ENCODE measurements at regions not wholly inside any gene's neighbourhood (a gene's known extent, or its start where the extent isn't known, plus 50 kb on each side); places are given as distances from the start of the nearest gene placed in this dataset.

DNA sequence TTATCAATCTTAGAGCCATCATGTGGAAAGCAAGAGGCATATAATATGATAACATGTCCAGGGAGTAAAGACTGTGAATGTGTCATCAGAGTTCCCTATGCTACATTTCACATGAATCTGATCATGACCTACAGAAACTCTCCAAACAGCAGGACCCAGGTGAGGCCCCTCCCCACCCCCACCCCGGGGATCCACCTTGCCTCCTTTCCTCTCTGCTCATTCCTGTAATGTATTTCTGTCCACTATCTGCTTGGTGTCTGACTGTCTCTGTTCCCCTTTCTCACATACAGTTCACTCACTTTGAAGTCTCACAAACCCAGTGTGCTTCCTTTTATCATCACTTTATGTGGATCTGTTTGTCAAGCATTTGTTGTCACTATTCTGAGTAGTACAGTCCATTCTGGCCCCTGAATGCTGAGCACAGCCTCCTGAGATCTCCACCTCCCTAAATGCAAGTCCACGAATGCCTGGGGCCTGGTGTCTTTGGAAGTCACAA lies 76.4 kb upstream of the SMARCA2 start:
- Mint-ChIP-seq H3K4me3 (no peak overlapping the region), H3K36me3 (no peaks in the 10 kb centered on the region), H3K27ac (no peak overlapping the region), H3K9me3 (ENCODE audit: low read depth) (no peaks in the 10 kb centered on the region), H3K4me1 (ENCODE audit: low read depth) (peaks cover 3% of the 10 kb centered on the region), H3K27me3 (peaks cover 5% of the 10 kb centered on the region)

DNA sequence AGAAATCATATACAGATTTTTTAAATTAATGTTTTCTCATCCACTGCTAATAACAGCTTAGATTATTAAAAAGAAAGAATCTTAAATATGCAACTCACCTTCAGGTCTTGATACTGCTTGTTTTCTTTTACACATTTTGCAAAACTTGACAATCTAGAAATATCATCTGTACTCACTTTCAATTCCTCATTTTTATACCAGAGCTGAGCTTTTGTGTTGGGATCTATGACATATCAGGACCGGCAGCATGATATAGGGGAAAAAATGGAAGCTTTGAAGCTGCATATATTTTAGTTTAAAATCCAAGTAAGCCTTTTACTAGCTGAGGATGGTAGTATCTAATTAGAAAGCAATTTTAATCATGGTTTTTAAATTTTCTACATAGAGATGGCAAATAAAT lies 75.7 kb upstream of the SMARCA2 start:
- peaks cover 3% of the 10 kb centered on the region for H3K4me1 Mint-ChIP-seq (ENCODE audit: low read depth)
- no peak overlapping the region for H3K27ac Mint-ChIP-seq
- no peak overlapping the region for H3K4me3 Mint-ChIP-seq
- no peaks in the 10 kb centered on the region for H3K36me3 Mint-ChIP-seq
- no peaks in the 10 kb centered on the region for H3K9me3 Mint-ChIP-seq (ENCODE audit: low read depth)
- H3K27me3 Mint-ChIP-seq, result peaks cover 5% of the 10 kb centered on the region

DNA sequence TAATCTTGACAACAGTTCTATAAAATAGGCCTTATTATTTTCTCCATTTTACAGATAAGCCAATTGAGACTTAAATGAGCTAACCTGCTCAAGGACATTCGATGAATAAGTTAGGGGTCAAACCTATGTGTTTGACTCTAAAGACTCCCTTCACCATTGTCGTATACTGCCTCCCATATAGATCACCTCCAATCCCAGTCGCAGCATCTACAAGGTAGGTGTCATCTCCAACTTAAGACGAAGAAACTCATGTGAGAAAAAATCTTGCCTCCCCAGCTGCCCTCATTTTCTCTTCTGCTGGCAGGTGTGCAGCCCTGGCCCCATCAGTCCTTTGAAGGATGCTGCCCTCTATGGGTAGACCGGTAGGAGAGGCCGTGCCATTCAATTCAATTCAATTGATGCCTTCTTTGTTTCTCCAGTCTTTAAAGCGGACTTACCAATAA lies 75.2 kb upstream of the SMARCA2 start:
- no peaks in the 10 kb centered on the region for H3K36me3 Mint-ChIP-seq
- no peak overlapping the region for H3K27ac Mint-ChIP-seq
- peaks cover 5% of the 10 kb centered on the region for H3K27me3 Mint-ChIP-seq
- no peaks in the 10 kb centered on the region for H3K9me3 Mint-ChIP-seq (ENCODE audit: low read depth)
- H3K4me3 Mint-ChIP-seq, result no peak overlapping the region
- H3K4me1 Mint-ChIP-seq (ENCODE audit: low read depth), result peaks cover 3% of the 10 kb centered on the region

DNA sequence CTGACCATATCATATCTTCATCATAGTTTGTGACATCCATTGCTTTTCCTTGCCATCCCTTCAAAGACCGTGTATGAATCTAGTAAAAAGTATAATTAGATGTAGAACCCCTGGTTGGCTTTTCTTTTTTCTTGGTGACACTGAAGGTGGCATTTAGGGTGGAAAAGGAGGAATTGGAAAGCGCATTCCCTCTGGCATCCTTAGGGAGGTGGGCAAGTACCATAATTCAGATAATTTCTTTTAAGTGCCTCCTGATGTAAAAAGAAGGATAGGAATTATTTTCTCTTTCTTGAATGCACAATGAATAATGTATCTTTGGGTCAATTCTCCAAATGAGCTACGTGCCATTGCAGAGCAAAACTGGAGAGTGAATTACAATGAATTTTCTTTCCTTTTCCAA lies 73.2 kb upstream of the SMARCA2 start:
- peaks cover 5% of the 10 kb centered on the region for H3K27me3 Mint-ChIP-seq
- H3K9me3 Mint-ChIP-seq (ENCODE audit: low read depth), result no peaks in the 10 kb centered on the region
- no peak overlapping the region for H3K4me3 Mint-ChIP-seq
- peaks cover 3% of the 10 kb centered on the region for H3K4me1 Mint-ChIP-seq (ENCODE audit: low read depth)
- H3K27ac Mint-ChIP-seq, result no peak overlapping the region
- no peaks in the 10 kb centered on the region for H3K36me3 Mint-ChIP-seq

DNA sequence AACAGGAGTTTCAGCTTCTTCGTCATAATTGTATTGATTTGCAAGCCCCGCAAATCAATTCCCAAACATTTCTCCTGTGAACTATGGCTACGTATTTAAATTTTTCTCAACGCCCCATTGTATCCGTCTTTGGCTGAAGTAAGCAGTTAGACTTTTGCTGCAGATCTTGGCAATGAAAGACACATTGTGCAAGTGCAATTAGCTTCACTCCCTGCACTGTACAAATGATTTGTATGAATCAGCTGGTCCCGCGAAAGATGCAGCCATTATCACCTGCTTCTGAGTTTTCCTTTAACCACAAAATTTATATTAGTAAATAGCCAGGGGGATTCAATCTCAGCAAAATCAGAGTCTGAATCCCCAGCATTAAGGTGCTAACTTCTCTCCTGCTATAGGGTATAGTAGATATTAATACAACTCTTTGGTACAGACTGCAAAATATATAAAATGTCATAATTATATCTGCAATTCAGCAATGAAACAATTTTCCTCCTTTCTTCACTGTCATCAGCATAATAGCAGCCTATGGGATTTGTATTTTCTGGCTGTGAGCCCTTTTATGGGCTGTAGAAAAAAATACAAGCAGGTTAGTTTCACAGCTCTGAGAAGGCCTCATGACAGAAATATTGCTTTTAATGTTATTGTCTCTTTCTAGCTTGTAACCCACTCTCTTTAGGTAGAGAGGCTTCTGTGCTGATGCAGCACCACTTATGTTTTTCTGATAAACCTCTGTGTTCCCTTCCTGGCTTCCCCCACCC lies 68.4 kb upstream of the SMARCA2 start:
- no peaks in the 10 kb centered on the region for H3K27me3 Mint-ChIP-seq
- H3K36me3 Mint-ChIP-seq, result no peaks in the 10 kb centered on the region
- no peaks in the 10 kb centered on the region for H3K9me3 Mint-ChIP-seq (ENCODE audit: low read depth)
- H3K4me1 Mint-ChIP-seq (ENCODE audit: low read depth), result no peaks in the 10 kb centered on the region
- no peak overlapping the region for H3K27ac Mint-ChIP-seq
- no peak overlapping the region for H3K4me3 Mint-ChIP-seq

DNA sequence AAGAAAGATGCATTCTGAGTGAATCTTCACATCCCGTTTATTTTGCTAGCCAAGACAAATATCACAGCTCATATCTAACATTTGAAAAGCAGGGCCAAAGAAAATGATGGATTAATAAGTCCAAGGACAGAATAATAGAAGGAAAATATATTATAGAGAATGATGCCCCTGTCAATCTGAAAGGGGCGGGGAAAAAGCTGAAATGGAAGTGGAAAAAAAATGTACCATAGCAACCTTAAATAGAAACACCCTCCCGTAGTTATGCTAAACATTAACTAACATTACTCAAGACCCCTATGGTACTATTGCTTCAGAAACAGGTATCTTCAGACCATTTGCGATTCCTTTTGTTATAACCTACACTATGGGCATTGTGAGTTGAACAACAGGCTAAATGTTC lies 67.7 kb upstream of the SMARCA2 start:
- Mint-ChIP-seq H3K4me3 (no peak overlapping the region), H3K27ac (no peak overlapping the region), H3K9me3 (ENCODE audit: low read depth) (no peaks in the 10 kb centered on the region), H3K36me3 (no peaks in the 10 kb centered on the region), H3K27me3 (no peaks in the 10 kb centered on the region), H3K4me1 (ENCODE audit: low read depth) (no peaks in the 10 kb centered on the region)

DNA sequence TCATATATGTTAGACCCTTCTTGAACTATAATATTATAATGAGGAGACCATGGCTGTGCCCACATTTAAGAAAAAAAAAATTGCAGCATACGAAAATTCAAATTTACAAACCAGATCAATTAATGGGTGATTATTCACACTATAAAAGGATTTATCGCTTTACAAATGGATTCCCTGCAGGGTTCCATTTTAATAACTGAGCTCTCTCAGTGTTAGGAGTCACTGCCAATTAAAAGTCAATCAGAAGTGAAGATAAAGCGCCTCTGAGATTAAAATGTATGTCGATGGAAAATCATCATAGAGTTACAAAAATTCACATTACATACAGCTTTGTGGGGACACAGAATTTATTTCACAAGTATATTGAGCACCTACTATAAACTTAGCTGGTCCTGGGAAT lies 66.6 kb upstream of the SMARCA2 start:
- no peak overlapping the region for H3K27ac Mint-ChIP-seq
- no peaks in the 10 kb centered on the region for H3K9me3 Mint-ChIP-seq (ENCODE audit: low read depth)
- H3K36me3 Mint-ChIP-seq, result no peaks in the 10 kb centered on the region
- H3K4me1 Mint-ChIP-seq (ENCODE audit: low read depth), result no peaks in the 10 kb centered on the region
- H3K4me3 Mint-ChIP-seq, result no peak overlapping the region
- peaks cover under 1% of the 10 kb centered on the region for H3K27me3 Mint-ChIP-seq

DNA sequence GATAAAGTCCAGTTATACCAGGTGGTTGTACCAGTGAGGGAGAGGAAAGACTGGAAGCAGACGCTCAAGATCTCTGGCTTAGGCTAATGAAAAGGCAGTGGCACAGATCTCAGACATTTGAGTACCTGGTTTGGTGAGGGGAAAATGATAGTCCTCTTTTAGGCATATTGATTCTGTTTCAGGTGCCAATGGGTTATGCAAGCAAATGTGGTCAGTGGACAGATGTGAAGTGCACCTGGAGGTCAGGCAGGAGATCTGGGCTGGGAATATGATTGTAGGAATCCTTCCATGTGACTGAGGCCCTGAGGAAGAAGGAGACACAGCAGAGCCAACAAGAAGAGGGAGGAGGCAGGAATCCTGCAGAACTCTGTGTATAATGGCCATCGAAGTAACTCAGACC lies 63.7 kb upstream of the SMARCA2 start:
- Mint-ChIP-seq H3K27me3 (peaks cover 2% of the 10 kb centered on the region), H3K4me1 (ENCODE audit: low read depth) (no peaks in the 10 kb centered on the region), H3K9me3 (ENCODE audit: low read depth) (no peaks in the 10 kb centered on the region), H3K36me3 (no peaks in the 10 kb centered on the region), H3K27ac (no peak overlapping the region), H3K4me3 (no peak overlapping the region)

DNA sequence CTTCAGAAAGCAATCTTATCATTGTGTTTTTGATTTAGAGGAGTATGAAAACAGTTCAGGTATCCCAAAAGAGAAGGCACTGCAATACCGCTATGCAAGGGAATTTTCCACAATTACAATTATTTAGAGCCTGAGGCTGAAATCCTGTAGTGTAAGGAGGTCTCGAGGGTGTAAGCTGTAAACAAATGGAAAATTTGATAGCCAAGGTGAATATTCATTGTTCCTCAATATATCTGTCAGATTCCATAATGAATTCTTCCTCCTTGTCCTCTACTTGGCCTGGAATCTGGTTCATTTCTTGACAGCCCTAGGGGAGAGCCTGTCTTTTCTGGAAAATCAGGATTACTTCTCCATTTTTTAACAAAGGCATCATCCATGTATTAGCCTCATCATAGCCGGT lies 63.1 kb upstream of the SMARCA2 start:
- H3K4me1 Mint-ChIP-seq (ENCODE audit: low read depth), result no peaks in the 10 kb centered on the region
- no peak overlapping the region for H3K4me3 Mint-ChIP-seq
- H3K27me3 Mint-ChIP-seq, result peaks cover 2% of the 10 kb centered on the region

DNA sequence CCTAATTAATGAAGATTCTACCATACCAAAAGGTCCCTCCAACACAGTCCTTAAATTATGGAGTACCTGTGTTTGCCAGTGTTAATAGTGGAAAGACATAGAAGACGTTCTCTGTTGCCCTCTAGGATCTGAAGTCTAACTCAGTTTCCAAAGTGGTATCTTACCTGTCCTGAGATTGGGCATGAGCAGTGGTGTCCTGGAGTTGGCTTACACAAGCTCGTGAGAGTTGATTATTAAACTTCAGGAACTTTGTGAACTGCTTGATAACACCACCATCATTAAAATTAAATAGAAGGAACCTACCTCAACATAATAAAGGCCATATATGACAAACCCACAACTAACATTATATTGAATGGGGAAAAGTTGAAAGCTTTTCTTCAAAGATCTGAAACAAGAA lies 60.9 kb upstream of the SMARCA2 start:
- peaks cover 2% of the 10 kb centered on the region for H3K27me3 Mint-ChIP-seq
- no peaks in the 10 kb centered on the region for H3K36me3 Mint-ChIP-seq
- H3K4me3 Mint-ChIP-seq, result no peak overlapping the region
- H3K27ac Mint-ChIP-seq, result no peak overlapping the region
- H3K4me1 Mint-ChIP-seq (ENCODE audit: low read depth), result no peaks in the 10 kb centered on the region
- no peaks in the 10 kb centered on the region for H3K9me3 Mint-ChIP-seq (ENCODE audit: low read depth)

More for the DNA sequence above, 63.1 kb upstream of the SMARCA2 start:
- Mint-ChIP-seq H3K9me3 (ENCODE audit: low read depth) (no peaks in the 10 kb centered on the region), H3K27ac (no peak overlapping the region), H3K36me3 (no peaks in the 10 kb centered on the region)

DNA sequence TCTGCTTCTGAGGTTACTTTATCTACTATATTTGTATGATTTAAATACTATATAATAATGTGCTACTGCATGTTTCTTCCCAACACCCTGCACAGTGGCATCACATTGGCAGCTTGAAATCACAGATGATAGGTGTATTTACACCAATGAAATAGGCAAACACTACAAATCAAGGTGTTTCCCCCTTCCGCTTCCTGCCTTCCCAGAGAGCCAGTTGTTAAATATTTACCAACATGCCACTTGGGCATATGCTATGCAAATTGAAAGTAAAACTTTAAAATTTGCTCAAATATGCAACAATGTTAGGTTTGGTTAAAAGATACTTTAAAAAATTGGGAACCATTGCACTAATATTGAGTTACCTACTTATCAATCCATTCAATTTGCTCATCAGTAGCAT lies 58.2 kb upstream of the SMARCA2 start:
- H3K4me1 Mint-ChIP-seq (ENCODE audit: low read depth), result no peaks in the 10 kb centered on the region
- no peaks in the 10 kb centered on the region for H3K36me3 Mint-ChIP-seq
- H3K9me3 Mint-ChIP-seq (ENCODE audit: low read depth), result no peaks in the 10 kb centered on the region
- H3K27ac Mint-ChIP-seq, result no peak overlapping the region
- H3K4me3 Mint-ChIP-seq, result no peak overlapping the region
- peaks cover 2% of the 10 kb centered on the region for H3K27me3 Mint-ChIP-seq

DNA sequence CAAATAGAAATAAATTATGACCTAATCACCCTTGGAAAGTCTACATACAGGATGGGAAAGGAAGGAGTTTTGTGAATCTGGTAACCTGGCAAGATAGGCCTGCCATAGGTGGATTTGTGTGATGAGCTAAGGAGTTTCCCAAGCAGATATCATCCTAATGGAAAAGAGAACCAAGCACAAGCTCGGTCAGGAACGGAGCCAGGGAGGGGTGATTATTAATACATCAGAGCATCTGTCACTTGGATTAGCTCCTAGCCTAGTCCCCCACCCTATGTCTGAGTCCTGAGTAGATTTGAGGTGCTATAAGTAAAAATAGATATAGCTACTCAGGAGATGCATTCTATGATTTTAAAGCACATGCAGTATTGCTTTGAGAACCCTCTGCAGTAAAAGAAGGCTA lies 57.3 kb upstream of the SMARCA2 start:
- H3K9me3 Mint-ChIP-seq (ENCODE audit: low read depth), result no peaks in the 10 kb centered on the region
- H3K4me3 Mint-ChIP-seq, result no peak overlapping the region

DNA sequence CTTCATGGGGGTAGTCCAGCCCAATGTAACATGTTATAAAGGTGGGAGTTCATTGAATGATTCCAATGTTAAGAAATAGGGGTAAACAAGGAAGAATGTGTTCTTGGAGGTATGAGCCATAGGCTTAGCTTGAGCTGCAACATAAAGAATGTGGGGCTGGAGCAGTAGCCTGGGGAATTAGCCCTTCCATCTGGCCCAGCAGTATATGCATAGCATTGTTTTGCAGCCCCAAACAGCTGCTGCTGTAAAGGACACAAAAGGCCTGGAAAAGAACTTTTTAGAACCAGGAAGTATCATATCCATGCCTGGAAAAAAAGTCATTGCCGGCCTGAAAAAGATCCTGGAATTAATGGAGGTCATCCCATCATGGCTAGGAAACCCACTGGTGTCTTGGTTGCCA lies 55.8 kb upstream of the SMARCA2 start:
- Mint-ChIP-seq H3K4me3 (no peak overlapping the region), H3K4me1 (ENCODE audit: low read depth) (no peaks in the 10 kb centered on the region), H3K9me3 (ENCODE audit: low read depth) (no peaks in the 10 kb centered on the region), H3K36me3 (no peaks in the 10 kb centered on the region), H3K27ac (no peak overlapping the region), H3K27me3 (no peaks in the 10 kb centered on the region)

More for the DNA sequence above, 57.3 kb upstream of the SMARCA2 start:
- Mint-ChIP-seq H3K27me3 (peaks cover 2% of the 10 kb centered on the region), H3K4me1 (ENCODE audit: low read depth) (no peaks in the 10 kb centered on the region), H3K36me3 (no peaks in the 10 kb centered on the region), H3K27ac (no peak overlapping the region)

DNA sequence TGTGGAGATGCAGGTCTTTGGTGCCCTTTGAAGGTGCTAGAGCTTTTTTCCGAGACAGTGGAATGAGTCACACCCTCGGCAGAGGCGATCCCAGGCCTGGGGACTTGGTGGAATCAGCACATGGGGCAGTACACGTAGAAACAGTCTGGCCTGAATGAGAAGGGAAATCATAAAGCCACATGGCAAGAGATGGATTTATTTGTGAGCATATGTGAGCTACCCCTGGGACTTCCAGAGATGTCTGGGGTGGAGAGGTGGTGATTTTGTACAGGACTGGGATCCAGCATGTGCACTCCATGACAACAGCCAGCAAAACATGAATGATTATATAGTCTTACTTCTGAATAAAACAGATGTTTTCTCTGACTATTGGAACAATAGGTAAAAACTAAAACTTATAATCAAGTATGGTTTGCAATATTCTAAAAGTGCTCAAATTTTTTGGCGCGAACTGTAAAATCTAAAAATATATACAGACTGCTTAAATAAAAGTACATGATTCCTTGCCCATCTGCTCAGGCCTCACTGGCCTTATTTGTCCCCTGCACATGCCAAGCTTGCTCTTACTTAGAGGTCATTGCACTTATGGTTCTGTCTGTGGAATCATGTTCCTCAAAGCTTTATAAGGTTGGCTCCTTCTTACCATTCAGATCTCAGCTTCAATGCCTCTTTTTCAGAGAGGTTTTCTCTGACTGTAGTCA lies 54.7 kb upstream of the SMARCA2 start:
- Mint-ChIP-seq H3K36me3 (no peaks in the 10 kb centered on the region), H3K4me3 (no peak overlapping the region), H3K9me3 (ENCODE audit: low read depth) (no peaks in the 10 kb centered on the region), H3K27me3 (no peaks in the 10 kb centered on the region), H3K27ac (no peak overlapping the region), H3K4me1 (ENCODE audit: low read depth) (no peaks in the 10 kb centered on the region)

DNA sequence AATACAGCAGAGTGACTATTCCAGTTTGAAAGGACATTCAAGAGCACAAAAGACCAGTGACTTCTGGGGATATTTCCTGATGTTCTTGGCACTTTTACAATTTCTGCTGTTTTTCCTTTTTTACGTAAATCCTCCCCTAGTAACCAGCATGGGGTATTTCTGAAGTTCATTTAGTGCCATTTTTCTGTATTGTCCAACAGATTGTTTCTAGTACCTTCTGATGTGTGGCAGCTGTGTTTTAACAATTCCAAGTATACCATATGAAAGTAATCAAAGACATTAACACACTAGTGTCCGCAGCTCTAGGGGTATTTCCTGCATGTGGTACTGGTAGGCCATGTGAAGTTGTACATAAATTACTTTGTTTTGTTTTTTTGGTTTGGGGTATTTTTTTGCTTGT lies 53.0 kb upstream of the SMARCA2 start:
- Mint-ChIP-seq H3K4me3 (no peak overlapping the region), H3K27ac (no peak overlapping the region), H3K4me1 (ENCODE audit: low read depth) (no peaks in the 10 kb centered on the region), H3K9me3 (ENCODE audit: low read depth) (no peaks in the 10 kb centered on the region), H3K27me3 (peaks cover 1% of the 10 kb centered on the region), H3K36me3 (no peaks in the 10 kb centered on the region)
